ENCODE measurements at regions not wholly inside any gene's neighbourhood (a gene's known extent, or its start where the extent isn't known, plus 50 kb on each side); places are given as distances from the start of the nearest gene placed in this dataset.

DNA sequence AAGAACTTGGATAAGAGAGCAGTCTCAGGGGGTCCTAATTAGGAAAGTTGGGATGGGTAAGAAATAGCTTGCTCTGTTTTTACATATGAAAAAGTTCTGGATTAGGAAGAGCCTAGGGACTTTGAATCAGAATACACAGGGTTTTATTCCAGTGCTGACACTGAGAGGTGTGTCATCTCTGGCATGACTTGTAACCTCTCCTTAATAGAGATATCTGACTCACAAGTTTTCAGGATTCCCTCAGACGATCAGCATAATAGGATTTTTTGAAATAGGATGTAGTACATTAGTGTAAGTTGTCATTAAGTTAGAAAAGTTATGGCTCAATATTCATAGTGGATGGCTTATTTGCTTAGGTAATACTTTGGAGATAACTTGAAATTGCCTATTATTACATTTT, 555.2 kb upstream of the MIR17HG start:
- H3K4me3 ChIP-seq = no peak overlapping the region
- TF ChIP-seq, protein P1, sequence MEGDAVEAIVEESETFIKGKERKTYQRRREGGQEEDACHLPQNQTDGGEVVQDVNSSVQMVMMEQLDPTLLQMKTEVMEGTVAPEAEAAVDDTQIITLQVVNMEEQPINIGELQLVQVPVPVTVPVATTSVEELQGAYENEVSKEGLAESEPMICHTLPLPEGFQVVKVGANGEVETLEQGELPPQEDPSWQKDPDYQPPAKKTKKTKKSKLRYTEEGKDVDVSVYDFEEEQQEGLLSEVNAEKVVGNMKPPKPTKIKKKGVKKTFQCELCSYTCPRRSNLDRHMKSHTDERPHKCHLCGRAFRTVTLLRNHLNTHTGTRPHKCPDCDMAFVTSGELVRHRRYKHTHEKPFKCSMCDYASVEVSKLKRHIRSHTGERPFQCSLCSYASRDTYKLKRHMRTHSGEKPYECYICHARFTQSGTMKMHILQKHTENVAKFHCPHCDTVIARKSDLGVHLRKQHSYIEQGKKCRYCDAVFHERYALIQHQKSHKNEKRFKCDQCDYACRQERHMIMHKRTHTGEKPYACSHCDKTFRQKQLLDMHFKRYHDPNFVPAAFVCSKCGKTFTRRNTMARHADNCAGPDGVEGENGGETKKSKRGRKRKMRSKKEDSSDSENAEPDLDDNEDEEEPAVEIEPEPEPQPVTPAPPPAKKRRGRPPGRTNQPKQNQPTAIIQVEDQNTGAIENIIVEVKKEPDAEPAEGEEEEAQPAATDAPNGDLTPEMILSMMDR (IDR thresholded peaks at IDR 0.05) = no peak
- no peak for TF ChIP-seq POLR2AphosphoS5 (IDR thresholded peaks at IDR 0.05)
- no peak for TF ChIP-seq POLR2A (IDR thresholded peaks at IDR 0.05)
- DNase-seq (ENCODE audit: low spot score in 2 of 2) = no peak
- no peaks in the 10 kb centered on the region for H3K27me3 ChIP-seq
- H3K36me3 ChIP-seq = no peaks in the 10 kb centered on the region
- intact Hi-C loops (cut with DNase I; ENCODE audit: low total_unique reads) = no loop called here
- H3K9me3 ChIP-seq = no peaks in the 10 kb centered on the region
- H3K4me1 ChIP-seq = no peaks in the 10 kb centered on the region
- no peak overlapping the region for H3K27ac ChIP-seq

DNA sequence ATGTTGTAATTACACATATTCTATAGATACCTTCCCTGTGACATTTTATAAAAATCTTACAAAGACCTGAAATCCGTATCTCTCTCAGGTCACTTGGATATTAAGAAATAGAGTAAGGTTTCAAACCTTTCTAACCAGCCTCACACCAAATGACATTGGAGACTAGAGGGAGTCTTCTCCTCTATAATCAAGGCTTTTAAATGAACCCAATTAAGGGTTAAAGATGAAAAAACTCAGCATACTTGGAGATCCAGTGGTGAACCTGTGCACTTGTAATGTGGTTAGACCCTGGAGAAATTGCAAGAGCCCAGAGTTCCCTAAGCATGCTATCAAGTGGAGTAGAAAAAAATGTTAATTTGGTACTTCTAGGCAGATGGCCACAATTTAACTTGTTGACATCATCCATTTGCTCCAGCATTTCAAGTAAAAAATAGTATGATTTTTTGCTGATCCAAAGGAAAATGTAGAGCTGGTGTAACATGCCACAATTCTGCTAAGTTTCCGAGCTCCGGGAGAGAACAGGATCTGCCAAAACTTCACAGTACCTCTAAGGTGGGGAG, 554.1 kb upstream of the MIR17HG start:
- H3K4me3 ChIP-seq = no peak overlapping the region
- H3K27ac ChIP-seq = no peak overlapping the region
- intact Hi-C loops (cut with DNase I; ENCODE audit: low total_unique reads) = no loop called here
- H3K4me1 ChIP-seq = no peaks in the 10 kb centered on the region
- no peaks in the 10 kb centered on the region for H3K36me3 ChIP-seq
- H3K27me3 ChIP-seq = no peaks in the 10 kb centered on the region
- TF ChIP-seq POLR2A (IDR thresholded peaks at IDR 0.05) (no peak), POLR2AphosphoS5 (IDR thresholded peaks at IDR 0.05) (no peak)
- TF ChIP-seq, protein P1 (IDR thresholded peaks at IDR 0.05) = no peak
- no peaks in the 10 kb centered on the region for H3K9me3 ChIP-seq
- DNase-seq (ENCODE audit: low spot score in 2 of 2) = no peak

DNA sequence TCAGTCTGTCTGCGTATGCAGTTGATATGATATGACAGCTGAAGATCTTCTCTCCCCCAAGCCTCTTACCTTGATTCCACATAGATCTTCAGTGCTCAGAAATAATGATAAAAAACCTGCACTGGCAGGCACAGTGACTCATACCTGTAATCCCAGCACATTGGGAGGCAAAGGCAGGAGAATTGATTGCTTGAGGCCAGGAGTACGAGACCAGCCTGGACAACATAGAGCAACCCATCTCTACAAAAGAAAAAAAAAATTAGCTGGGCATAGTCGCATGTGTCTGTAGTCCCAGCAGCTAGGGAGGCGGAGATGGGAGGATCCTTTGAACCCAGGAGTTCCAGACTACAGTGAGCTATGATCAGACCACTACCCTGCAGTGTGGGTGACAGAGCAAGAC, 551.0 kb upstream of the MIR17HG start:
- H3K27ac ChIP-seq = no peak overlapping the region
- H3K4me3 ChIP-seq = no peak overlapping the region
- no peaks in the 10 kb centered on the region for H3K4me1 ChIP-seq
- no peaks in the 10 kb centered on the region for H3K27me3 ChIP-seq
- H3K9me3 ChIP-seq = no peaks in the 10 kb centered on the region
- DNase-seq (ENCODE audit: low spot score in 2 of 2) = no peak
- intact Hi-C loops (cut with DNase I; ENCODE audit: low total_unique reads) = no loop called here
- no peak for TF ChIP-seq POLR2A (IDR thresholded peaks at IDR 0.05)
- TF ChIP-seq, protein P1 (IDR thresholded peaks at IDR 0.05) = no peak
- TF ChIP-seq POLR2AphosphoS5 (IDR thresholded peaks at IDR 0.05) = no peak
- no peaks in the 10 kb centered on the region for H3K36me3 ChIP-seq

DNA sequence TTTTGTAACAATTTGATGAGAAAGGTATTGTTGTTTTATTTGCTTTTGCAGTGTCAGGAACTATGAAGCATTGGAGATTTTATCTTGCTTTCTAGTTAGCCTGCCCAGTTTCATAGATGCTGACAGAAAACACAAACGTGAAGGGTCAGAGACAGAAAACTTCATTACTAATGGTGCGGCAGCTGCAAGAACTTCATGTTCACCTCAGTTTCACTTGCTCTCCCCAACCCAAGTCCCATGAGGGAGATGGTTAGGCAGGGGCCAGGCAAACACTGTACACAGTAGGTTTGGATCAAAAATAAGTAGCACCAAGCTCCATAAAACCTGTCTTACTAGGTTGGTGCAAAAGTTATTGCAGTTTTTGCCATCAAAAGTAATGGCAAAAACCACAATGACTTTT, 550.2 kb upstream of the MIR17HG start:
- DNase-seq (ENCODE audit: low spot score in 2 of 2) = no peak
- Histone ChIP-seq H3K4me3 (no peak overlapping the region), H3K4me1 (no peaks in the 10 kb centered on the region), H3K9me3 (no peaks in the 10 kb centered on the region), H3K36me3 (no peaks in the 10 kb centered on the region), H3K27ac (no peak overlapping the region), H3K27me3 (no peaks in the 10 kb centered on the region)
- no peak for TF ChIP-seq POLR2A (IDR thresholded peaks at IDR 0.05)
- TF ChIP-seq, protein P1 (IDR thresholded peaks at IDR 0.05) = no peak
- no peak for TF ChIP-seq POLR2AphosphoS5 (IDR thresholded peaks at IDR 0.05)
- intact Hi-C loops (cut with DNase I; ENCODE audit: low total_unique reads) = no loop called here

DNA sequence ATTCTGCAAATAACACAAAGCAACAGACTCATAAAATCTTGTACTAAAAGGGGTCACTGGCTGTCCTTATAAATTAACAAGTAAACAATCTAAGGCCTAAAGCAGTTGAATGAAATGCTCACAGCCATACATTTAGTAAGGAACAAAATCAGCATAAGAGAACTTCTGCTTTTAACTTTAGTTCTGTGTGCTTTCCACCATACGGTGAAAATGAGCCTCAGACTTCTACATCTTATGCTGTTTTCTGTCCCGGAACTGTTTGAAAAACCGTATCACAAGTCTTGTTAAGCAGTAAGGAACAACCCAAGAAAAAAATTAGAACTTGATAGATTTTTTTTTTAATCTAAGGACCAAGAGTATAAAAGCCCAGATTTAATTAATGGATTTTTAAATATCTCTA, 549.1 kb upstream of the MIR17HG start:
- H3K27ac ChIP-seq = no peak overlapping the region
- H3K27me3 ChIP-seq = no peaks in the 10 kb centered on the region
- H3K36me3 ChIP-seq = no peaks in the 10 kb centered on the region
- no peak for DNase-seq (ENCODE audit: low spot score in 2 of 2)
- no peaks in the 10 kb centered on the region for H3K9me3 ChIP-seq
- intact Hi-C loops (cut with DNase I; ENCODE audit: low total_unique reads) = no loop called here
- no peaks in the 10 kb centered on the region for H3K4me1 ChIP-seq
- no peak for TF ChIP-seq POLR2AphosphoS5 (IDR thresholded peaks at IDR 0.05)
- TF ChIP-seq, protein P1 (IDR thresholded peaks at IDR 0.05) = no peak
- TF ChIP-seq POLR2A (IDR thresholded peaks at IDR 0.05) = no peak
- H3K4me3 ChIP-seq = no peak overlapping the region
